Heart right ventricle (tissue), 16 donors: ENCODE measurements at regions not wholly inside any gene's neighbourhood (a gene's known extent, or its start where the extent isn't known, plus 50 kb on each side); places are given as distances from the start of the nearest gene placed in this dataset.
A peak's percentile ranks its signal among the peaks of the same experiment; 100 is the strongest.

Experiments used
- ATAC-seq, 8 donors: fragments of 200-7000 bp; cut with Tn5 transposase; one replicate each; pipeline ENCODE4 v1.9.1; 2020; ENCODE audit warnings: mild to moderate bottlenecking in 8 of 8, moderate library complexity in 8 of 8, moderate number of reproducible peaks in 1 of 8
- DNase-seq, 2 donors: peaks; one replicate each; pipeline ENCODE4 v3.0.0-alpha.2; 2020
- H3K27ac ChIP-seq, 10 donors: fragments of 200-600 bp; sonication (generic) in 2 of 10; one replicate each; pipeline versions ENCODE4 v1.5.0 to v1.8.0; 2020 to 2022; ENCODE audit warnings: mild to moderate bottlenecking in 3 of 10
- H3K27me3 ChIP-seq, 7 donors: fragments of 200-600 bp; one replicate each; pipeline ENCODE4 v1.8.0; 2021 to 2022; ENCODE audit warnings: mild to moderate bottlenecking in 2 of 7
- H3K36me3 ChIP-seq, 9 donors: fragments of 200-600 bp; sonication (generic) in 1 of 9; one replicate each; pipeline versions ENCODE4 v1.5.0 to v1.8.0; 2020 to 2022; ENCODE audit warnings: mild to moderate bottlenecking in 2 of 9
- H3K4me1 ChIP-seq, 9 donors: fragments of 200-600 bp; sonication (generic) in 1 of 9; one replicate each; pipeline versions ENCODE4 v1.5.0 to v1.8.0; 2020 to 2022; ENCODE audit warnings: mild to moderate bottlenecking in 4 of 9
- H3K4me3 ChIP-seq, 10 donors: fragments of 200-600 bp; sonication (generic) in 2 of 10; one replicate each; pipeline versions ENCODE4 v1.5.0 to v1.8.0; 2020 to 2022; ENCODE audit warnings: mild to moderate bottlenecking in 7 of 10, moderate library complexity in 2 of 10
- H3K9me3 ChIP-seq, 11 donors: fragments of 200-600 bp in 10 of 11; sonication (generic) in 2 of 11; one replicate each; pipeline versions ENCODE4 v1.5.0 to v1.8.0; 2013 to 2022; ENCODE audit warnings: mild to moderate bottlenecking in 2 of 11, control low read depth in 1 of 11, moderate library complexity in 1 of 11
- CTCF ChIP-seq, 9 donors: fragments of 200-600 bp; sonication (generic) in 2 of 9; IDR thresholded peaks; one replicate each; pipeline versions ENCODE4 v1.5.0 to v1.8.0; 2021 to 2022; ENCODE audit warnings: antibody characterized with exemption in 9 of 9, mild to moderate bottlenecking in 5 of 9, moderate library complexity in 1 of 9
- WGBS, 2 donors: extraction: QIAGEN DNeasy Blood & Tissue Kit; methylation state at CpG; one replicate each; pipeline ENCODE4 v1.1.7; 2013; ENCODE audit warnings: inconsistent platforms in 1 of 2; 5-methylcytosine and 5-hydroxymethylcytosine counted together
- intact Hi-C, 10 donors: fragments of 100-400 bp; cut with DNase I; formaldehyde crosslinking; loops; one replicate each; pipeline versions ENCODE4 v1.11.1 to v1.14.2; 2022
- donor health status: Arrhythmogenic right ventricular cardiomyopathy.
- donor health status: ischemic (EF 13 %, LVEDD 7.1; RV severe dilation, severe dysfunction).
- donor health status: healthy with polysubstance abuse.
- donor health status: DM: no; HTN: yes; CAD: no.
- donor health status: DM: no; HTN: no; CAD: no.
- donor health status: ischemic (EF 25% LVEDD 6.9; RV normal size, moderate dysfunction).
- donor health status: ischemic (EF 25% LVEDD 5.7; RV mildly dilated, moderate dysfunction).
- donor health status: healthy.
- donor health status: DM: yes; HTN: yes; CAD: no.
- donor health status: Ischemic cardiomyopathy.
- donor health status: ischemic (EF 35%, LVEDD 5.7; RV mildly dilated, moderate dysfunction).
- donor health status: nonischemic (EF 11% LVEDD 7.7; RV severe dilation, severe dysfunction).
- donor health status: DM: yes; HTN: yes; CAD: no.
- donor health status: PGD.
- donor health status: ischemic (EF 29% LVEDD 5.4; RV normal size, mild dysfunction).
- donor health status: nonischemic (EF 23%, LVEDD 6.1; RV moderate dilation, normal function).

- DNase-seq, result peak; percentile 15 to 42
- 32 to 36% methylated on average over 4 of the region's 4 CpGs for WGBS, 2 donors
- peak in 6 of 8 donors; percentile 73 to 95 (median 90) for ATAC-seq
Observed at GRCh38 chr18:50507120-50507590, 52.7 kb upstream of the MAPK4 start.

GRCh38 chr18:50508228-50508627, 51.7 kb upstream of the MAPK4 start:
- H3K36me3 ChIP-seq, result no peaks in the 10 kb centered on the region
- no peaks in the 10 kb centered on the region for H3K4me1 ChIP-seq
- 90 to 97% methylated on average over 1 of the region's 1 CpG for WGBS, 2 donors
- ATAC-seq, result no peak
- peaks cover 0 to 5% (median 0%) of the 10 kb centered on the region in 11 donors for H3K9me3 ChIP-seq
- H3K27me3 ChIP-seq, result no peaks in the 10 kb centered on the region
- H3K27ac ChIP-seq, result no peak overlapping the region
- intact Hi-C loops, result loop anchor here in 5 of 10 donors (5.0 to 10.0 kb wide), 4 partner anchors 147 to 359 kb away; no protein-coding TSS in a partner anchor
- DNase-seq, result no peak
- no peak for TF ChIP-seq CTCF (IDR thresholded peaks at IDR 0.05)
- H3K4me3 ChIP-seq, result no peak overlapping the region

More at GRCh38 chr18:50507120-50507590, 52.7 kb upstream of the MAPK4 start:
- intact Hi-C loops, result loop anchor here in 9 of 10 donors (1.0 to 10.0 kb wide), 6 partner anchors 148 to 360 kb away; no protein-coding TSS in a partner anchor
- H3K27ac ChIP-seq, result no peak overlapping the region
- H3K4me3 ChIP-seq, result no peak overlapping the region
- H3K9me3 ChIP-seq, result peaks cover 0 to 5% (median 0%) of the 10 kb centered on the region in 11 donors
- H3K36me3 ChIP-seq, result no peaks in the 10 kb centered on the region
- no peaks in the 10 kb centered on the region for H3K27me3 ChIP-seq
- peak; percentile 36 to 75 (median 65) for TF ChIP-seq CTCF (IDR thresholded peaks at IDR 0.05)
- H3K4me1 ChIP-seq, result no peaks in the 10 kb centered on the region

- Histone ChIP-seq H3K36me3 (no peaks in the 10 kb centered on the region), H3K4me3 (no peak overlapping the region), H3K4me1 (no peaks in the 10 kb centered on the region), H3K9me3 (peaks cover 0 to 2% (median 0%) of the 10 kb centered on the region in 11 donors), H3K27me3 (no peaks in the 10 kb centered on the region), H3K27ac (no peak overlapping the region)
- no peak for DNase-seq
- ATAC-seq, result no peak
- 76 to 77% methylated on average over 4 of the region's 4 CpGs for WGBS, 2 donors
- TF ChIP-seq CTCF (IDR thresholded peaks at IDR 0.05), result no peak
- intact Hi-C loops, result loop anchor here in 5 of 10 donors (5.0 to 10.0 kb wide), 4 partner anchors 146 to 358 kb away; no protein-coding TSS in a partner anchor
Observed at GRCh38 chr18:50509012-50509411, 50.9 kb upstream of the MAPK4 start.
